Hematopoietic multipotent progenitor cell treated with erythropoietin and hydrocortisone succinate and interleukin-3 and kit ligand, for 6 days (in vitro differentiated cells): ENCODE measurements at regions not wholly inside any gene's neighbourhood (a gene's known extent, or its start where the extent isn't known, plus 50 kb on each side); places are given as distances from the start of the nearest gene placed in this dataset.

Source experiments
- DNase-seq: peaks from one replicate; pipeline ENCODE4 v3.0.0-alpha.2; 2015

- DNase-seq = no peak
Measured at GRCh38 chr20:1784586-1784985, 110.6 kb upstream of the SIRPA start.

GRCh38 chr20:1783245-1783644 lies 112.0 kb upstream of the SIRPA start:
- DNase-seq = no peak

- DNase-seq = no peak
Measured at GRCh38 chr20:1782181-1782580, 113.0 kb upstream of the SIRPA start.

- no peak for DNase-seq
Measured at GRCh38 chr20:1779567-1779966, 115.6 kb upstream of the SIRPA start.

- no peak for DNase-seq
Measured at GRCh38 chr20:1778338-1778737, 116.9 kb upstream of the SIRPA start.

GRCh38 chr20:1777476-1777820 lies 117.8 kb upstream of the SIRPA start:
- DNase-seq = no peak

- peak; percentile 85 for DNase-seq
Measured at GRCh38 chr20:1776681-1777475, 118.3 kb upstream of the SIRPA start.

GRCh38 chr20:1775117-1775516 lies 117.5 kb upstream of the SIRPG start:
- no peak for DNase-seq

GRCh38 chr20:1774479-1774878 lies 116.9 kb upstream of the SIRPG start:
- no peak for DNase-seq

GRCh38 chr20:1773816-1774215 lies 116.2 kb upstream of the SIRPG start:
- DNase-seq = no peak

- no peak for DNase-seq
Measured at GRCh38 chr20:1769491-1769890, 111.9 kb upstream of the SIRPG start.

GRCh38 chr20:1766731-1767130 lies 109.2 kb upstream of the SIRPG start:
- no peak for DNase-seq

- DNase-seq = peak; percentile 88
Measured at GRCh38 chr20:1764136-1765033, 106.8 kb upstream of the SIRPG start.

GRCh38 chr20:1761598-1761997 lies 104.0 kb upstream of the SIRPG start:
- DNase-seq = no peak

GRCh38 chr20:1761116-1761515 lies 103.5 kb upstream of the SIRPG start:
- DNase-seq = no peak

GRCh38 chr20:1758765-1759164 lies 101.2 kb upstream of the SIRPG start:
- DNase-seq = no peak

GRCh38 chr20:1757606-1758512 lies 100.3 kb upstream of the SIRPG start:
- no peak for DNase-seq

- DNase-seq = peak; percentile 34
Measured at GRCh38 chr20:1757072-1757471, 99.5 kb upstream of the SIRPG start.

- no peak for DNase-seq
Measured at GRCh38 chr20:1754749-1755148, 97.2 kb upstream of the SIRPG start.

- DNase-seq = no peak
Measured at GRCh38 chr20:1754306-1754705, 96.7 kb upstream of the SIRPG start.

- DNase-seq = no peak
Measured at GRCh38 chr20:1752045-1752444, 94.5 kb upstream of the SIRPG start.

- no peak for DNase-seq
Measured at GRCh38 chr20:1748777-1749176, 91.2 kb upstream of the SIRPG start.

GRCh38 chr20:1747953-1748577 lies 90.5 kb upstream of the SIRPG start:
- DNase-seq = no peak
